Stimulated activated CD8-positive, alpha-beta memory T cell treated with anti-CD3 and anti-CD28 coated beads, Interleukin-15, amount 100 ng/mL, for 4 hours (primary cell): ENCODE measurements at regions not wholly inside any gene's neighbourhood (a gene's known extent, or its start where the extent isn't known, plus 50 kb on each side); places are given as distances from the start of the nearest gene placed in this dataset.

Experiments used
- DNase-seq, 2 donors: peaks; one replicate each; pipeline ENCODE4 v3.0.0-alpha.2; 2020; ENCODE audit warnings: low read depth in 2 of 2

DNA sequence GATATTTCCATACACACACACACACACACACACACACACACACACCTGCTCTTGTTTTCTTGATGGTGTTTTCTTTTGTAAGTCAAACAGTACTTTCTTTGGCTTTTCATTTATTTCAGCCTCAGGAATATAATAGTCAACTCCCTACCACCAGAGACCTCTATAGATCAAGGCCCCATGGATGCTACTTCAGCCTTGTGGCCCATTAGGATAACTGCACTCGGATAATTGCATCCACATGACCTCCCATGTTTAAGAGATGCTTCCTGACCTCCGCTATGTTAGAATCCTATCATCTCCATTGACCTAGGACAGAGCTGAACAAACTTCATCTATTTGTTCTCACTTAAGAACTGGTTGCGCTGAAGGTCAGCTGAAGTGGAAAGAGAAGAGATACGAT is 1094.0 kb upstream of the B3GALT2 start:
- no peak for DNase-seq

DNA sequence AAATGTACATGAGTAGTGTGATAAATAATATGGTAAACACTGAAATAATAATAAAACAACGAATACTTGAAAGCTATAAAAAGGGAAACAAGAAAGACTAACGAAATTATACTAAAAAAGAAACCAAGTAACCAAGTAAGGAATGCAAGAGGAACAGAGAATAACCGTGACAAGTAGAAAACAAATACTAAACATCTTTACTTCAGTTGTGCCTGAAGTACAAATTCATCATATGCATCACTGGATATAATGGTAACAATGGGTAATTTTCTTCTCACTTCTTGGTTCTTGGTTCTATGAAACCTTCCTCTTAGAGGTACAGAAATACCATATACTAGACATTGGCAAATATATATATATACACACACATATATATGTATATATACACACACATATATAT is 1093.6 kb upstream of the B3GALT2 start:
- DNase-seq: no peak

GRCh38 chr1:194277927-194278326 is 1091.5 kb upstream of the B3GALT2 start:
- DNase-seq: no peak

GRCh38 chr1:194273660-194274059 is 1087.2 kb upstream of the B3GALT2 start:
- DNase-seq: no peak

DNA sequence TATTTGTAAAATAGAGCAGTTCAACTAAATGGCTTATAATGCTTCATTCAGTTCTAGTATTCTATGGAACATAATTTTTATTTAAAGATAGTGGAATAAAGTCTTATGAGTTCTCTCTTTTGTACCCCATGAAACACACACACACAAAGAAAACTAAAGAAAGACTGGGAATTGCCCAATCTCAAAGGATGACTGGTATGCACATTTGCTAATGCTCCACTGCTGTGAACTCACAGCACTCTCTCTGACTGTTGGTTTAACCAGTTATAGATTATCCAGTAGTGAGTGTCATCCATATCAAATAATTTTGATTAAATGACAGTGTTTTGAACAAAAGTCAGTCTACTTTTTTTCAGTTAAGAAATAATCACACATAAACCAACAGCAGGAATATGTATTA is 1082.4 kb upstream of the B3GALT2 start:
- DNase-seq: no peak

GRCh38 chr1:194267021-194267420 is 1080.6 kb upstream of the B3GALT2 start:
- DNase-seq: no peak

GRCh38 chr1:194256010-194256409 is 1069.6 kb upstream of the B3GALT2 start:
- DNase-seq: no peak

- DNase-seq: no peak
Observed at GRCh38 chr1:194252199-194252598, 1065.8 kb upstream of the B3GALT2 start.

- no peak for DNase-seq
Observed at GRCh38 chr1:194241215-194241614, 1054.8 kb upstream of the B3GALT2 start.

GRCh38 chr1:194233069-194233468 is 1046.7 kb upstream of the B3GALT2 start:
- DNase-seq: no peak

DNA sequence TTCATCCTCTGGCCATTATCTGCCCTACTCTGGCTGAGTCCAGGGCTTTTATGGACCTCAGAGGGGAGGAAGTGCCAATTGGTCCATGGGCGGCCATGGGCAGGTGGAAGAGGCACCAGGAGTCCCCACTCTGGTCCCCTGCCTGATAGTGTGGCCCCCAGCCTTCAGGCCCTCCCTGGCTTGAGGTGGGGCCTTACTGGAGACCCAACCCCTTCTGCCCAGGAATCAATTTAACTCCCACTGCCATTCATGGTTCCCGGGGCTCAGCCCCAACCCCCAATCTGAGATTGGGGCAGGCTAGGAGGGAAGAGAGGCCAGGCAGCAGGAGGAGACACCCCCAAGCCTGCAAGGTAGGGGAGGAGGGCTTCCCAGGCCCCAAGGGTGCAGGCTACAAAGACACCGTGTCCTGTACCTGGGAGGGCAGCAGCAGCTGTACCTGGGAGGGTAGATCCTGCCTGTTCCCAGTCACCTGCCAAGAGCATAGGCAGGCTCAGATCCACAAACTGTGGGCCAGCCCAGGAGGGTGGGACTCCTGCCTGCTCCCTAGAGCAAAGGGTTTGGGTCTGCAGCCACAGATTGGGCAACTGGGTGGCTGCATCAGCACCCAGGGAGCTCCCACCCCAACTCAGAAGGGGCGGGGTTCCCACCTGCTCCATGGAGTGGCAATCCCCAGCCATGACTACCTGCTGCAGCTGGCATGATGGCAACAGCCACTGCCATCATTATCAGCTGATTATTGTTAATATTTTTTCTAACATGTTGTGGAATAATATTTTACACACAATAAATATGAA is 1044.1 kb upstream of the B3GALT2 start:
- no peak for DNase-seq

GRCh38 chr1:194228427-194228826 is 1042.0 kb upstream of the B3GALT2 start:
- no peak for DNase-seq

DNA sequence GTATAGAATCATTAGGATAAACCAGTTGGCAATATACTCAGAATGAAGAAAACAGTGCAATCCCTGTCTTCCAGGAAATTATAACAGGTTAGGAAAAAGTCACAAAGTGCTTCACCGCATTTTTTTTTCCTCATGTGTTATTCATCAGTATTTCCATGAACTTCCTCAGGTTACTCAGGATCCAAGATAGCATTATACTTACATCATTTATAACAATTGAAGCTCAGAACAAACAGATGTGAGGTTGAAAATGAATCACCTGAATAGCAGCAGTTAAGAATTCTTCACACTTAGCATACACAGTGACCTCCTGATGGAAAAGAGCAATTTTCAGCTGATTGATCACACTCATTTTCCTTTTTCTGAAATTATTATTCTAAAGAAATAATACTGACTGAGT is 1040.7 kb upstream of the B3GALT2 start:
- DNase-seq: no peak

GRCh38 chr1:194225821-194226220 is 1039.4 kb upstream of the B3GALT2 start:
- no peak for DNase-seq

- DNase-seq: no peak
Observed at GRCh38 chr1:194223596-194223995, 1037.2 kb upstream of the B3GALT2 start.

- DNase-seq: no peak
Observed at GRCh38 chr1:194215448-194215847, 1029.0 kb upstream of the B3GALT2 start.

- no peak for DNase-seq
Observed at GRCh38 chr1:194214735-194215134, 1028.3 kb upstream of the B3GALT2 start.

- DNase-seq: no peak
Observed at GRCh38 chr1:194209920-194210319, 1023.5 kb upstream of the B3GALT2 start.

DNA sequence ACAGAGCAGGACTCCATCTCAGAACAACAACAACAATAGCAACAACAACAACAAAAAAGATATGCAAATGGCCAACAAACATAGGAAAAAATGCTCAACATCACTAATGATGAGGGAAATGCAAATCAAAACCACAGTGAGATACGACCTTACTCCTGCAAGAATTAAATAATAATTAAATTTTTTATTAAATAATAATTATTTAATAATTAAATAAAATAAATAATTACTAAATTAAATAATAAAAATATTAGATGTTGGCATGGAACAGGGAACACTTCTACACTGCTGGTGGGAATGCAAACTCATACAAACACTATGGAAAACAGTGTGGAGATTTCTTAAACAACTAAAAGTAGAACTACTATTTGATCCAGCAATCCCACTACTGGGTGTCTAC is 1022.3 kb upstream of the B3GALT2 start:
- DNase-seq: no peak

DNA sequence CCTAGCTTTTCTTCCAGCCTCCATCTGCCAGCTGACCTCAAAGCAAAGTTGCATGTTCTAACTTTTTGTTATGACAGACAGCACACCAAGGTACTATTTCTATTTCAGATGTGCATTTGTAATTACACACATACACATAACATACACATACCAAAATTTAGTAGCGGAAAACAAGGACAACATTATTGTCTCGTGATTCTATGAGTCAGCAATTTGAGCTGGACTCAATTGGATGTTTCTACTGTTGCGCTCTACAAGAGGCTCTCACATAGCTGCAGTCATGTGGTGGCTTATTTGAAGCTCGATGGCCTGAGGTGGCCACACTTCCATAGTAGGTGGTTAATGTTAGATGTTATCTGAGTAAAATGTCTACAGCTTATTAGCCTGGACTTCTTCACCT is 1010.1 kb upstream of the B3GALT2 start:
- DNase-seq: no peak

DNA sequence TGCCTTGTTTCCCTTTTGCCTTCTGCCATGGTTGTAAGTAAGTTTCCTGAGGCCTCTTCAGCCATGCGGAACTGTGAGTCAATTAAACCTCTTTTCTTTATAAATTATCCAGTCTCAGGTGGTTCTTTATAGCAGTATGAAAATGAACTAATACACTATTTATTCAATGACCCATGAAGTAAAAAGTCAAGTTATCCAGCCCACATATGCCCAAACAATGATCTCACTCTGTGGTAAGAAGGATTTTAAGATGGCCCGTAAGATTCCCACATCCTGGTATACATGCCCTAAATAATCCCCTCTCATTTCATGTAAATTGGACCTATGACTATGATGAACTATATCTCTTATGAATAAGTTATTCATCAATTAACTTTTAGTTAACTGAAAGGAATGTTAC is 1008.3 kb upstream of the B3GALT2 start:
- DNase-seq: no peak

DNA sequence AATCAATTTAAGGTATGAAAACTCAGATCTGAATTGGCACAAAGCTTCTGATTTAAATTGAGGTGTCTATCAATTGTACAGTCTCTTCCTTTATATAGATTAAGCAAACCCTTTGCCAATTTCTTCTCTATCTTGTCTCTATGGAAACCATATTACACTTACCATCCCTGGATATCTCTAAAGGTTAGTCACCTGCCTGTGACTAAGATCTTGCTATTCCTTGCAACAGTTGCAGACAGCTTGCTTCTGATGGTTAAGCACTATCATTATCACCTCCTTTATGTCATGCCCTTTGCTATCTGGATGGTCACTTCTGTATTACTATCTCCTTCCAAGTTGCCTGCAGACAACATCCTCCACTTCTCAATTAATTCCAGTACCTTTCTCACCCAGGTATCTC is 998.6 kb upstream of the B3GALT2 start:
- DNase-seq: no peak

- no peak for DNase-seq
Observed at GRCh38 chr1:194184425-194184824, 998.0 kb upstream of the B3GALT2 start.

GRCh38 chr1:194181845-194182244 is 995.4 kb upstream of the B3GALT2 start:
- DNase-seq: no peak
